K562 (cell line): ENCODE measurements at regions not wholly inside any gene's neighbourhood (a gene's known extent, or its start where the extent isn't known, plus 50 kb on each side); places are given as distances from the start of the nearest gene placed in this dataset.

ENCODE experiments used
- ATAC-seq: fragments of 200-7000 bp; cut with Tn5 transposase; 3 replicates; pipeline ENCODE4 v1.9.1; 2020; ENCODE audit warnings: moderate library complexity
- BruUV-seq: library from RNA; stranded (reverse); fragments of 400-500 nt; replicated peaks from 2 replicates; lab custom pipeline; 2021; lab: Mats Ljungman, UMichigan
- CTCF ChIA-PET: fragments of 300-600 bp; formaldehyde crosslinking; extraction: SDS; loops from one replicate; lab custom pipeline; 2021; ENCODE audit warnings: low intra/inter-chr PET ratio; lab: Yijun Ruan, JAX
- POLR2A ChIA-PET: fragments of 300-600, 350-650 bp; sonication (Branson Sonifier 250); formaldehyde crosslinking; extraction: SDS; loops from one replicate; lab custom pipeline; 2021; ENCODE audit warnings: antibody characterized with exemption, inconsistent platforms; lab: Yijun Ruan, JAX
- DNase-seq, 4 experiments: peaks; one replicate each; pipeline versions ENCODE4 v3.0.0 to v3.0.0-alpha.2; 2011 to 2018; ENCODE audit warnings: low spot score in 3 of 4, mixed read lengths in 3 of 4; ENCODE audit errors: extremely low read depth in 1 of 4
- FAIRE-seq: peaks from 2 replicates; lab custom pipeline; 2011; peaks lifted over from hg19 to GRCh38; lab: Jason Lieb, UNC
- H2AFZ ChIP-seq: 2 replicates; pipeline ENCODE4 v1.6.0; 2011; ENCODE audit warnings: low read depth, low read length, control low read depth, inconsistent platforms
- H3K27ac ChIP-seq: fragments of 200-600 bp; 3 replicates; pipeline ENCODE4 v1.8.0; 2011; ENCODE audit warnings: low read depth, mild to moderate bottlenecking, control low read depth, inconsistent platforms, low read length, moderate library complexity, mixed read lengths; ENCODE audit errors: extremely low read depth
- H3K27me3 ChIP-seq, 2 experiments: fragments of 300-600 bp in 1 of 2; 2 replicates in 1 of 2; 3 replicates in 1 of 2; pipeline versions ENCODE4 v1.6.0 to v1.8.0; 2011; ENCODE audit warnings: inconsistent platforms in 2 of 2, low read length in 2 of 2, mild to moderate bottlenecking in 1 of 2, mixed read lengths in 1 of 2, moderate library complexity in 1 of 2; ENCODE audit not compliant: control insufficient read depth in 2 of 2, insufficient read depth in 2 of 2
- H3K36me3 ChIP-seq: fragments of 300-600 bp; 3 replicates; pipeline ENCODE4 v1.8.0; 2011; ENCODE audit warnings: mild to moderate bottlenecking, low read length, inconsistent platforms; ENCODE audit not compliant: control insufficient read depth, insufficient read depth
- H3K4me1 ChIP-seq, 2 experiments: fragments of 200-600 bp in 1 of 2; replicated peaks in 1 of 2; 2 replicates in 1 of 2; 3 replicates in 1 of 2; pipeline versions ENCODE4 v1.5.1 to v1.8.0; 2011; ENCODE audit warnings: inconsistent platforms in 2 of 2, low read length in 2 of 2, mild to moderate bottlenecking in 1 of 2, mixed read lengths in 1 of 2, moderate library complexity in 1 of 2; ENCODE audit not compliant: control insufficient read depth in 2 of 2, insufficient read depth in 2 of 2
- H3K4me2 ChIP-seq: 2 replicates; pipeline ENCODE4 v1.6.1; 2011; ENCODE audit warnings: low read length, control low read depth, inconsistent platforms, mixed read lengths; ENCODE audit not compliant: insufficient read depth
- H3K4me3 ChIP-seq: fragments of 200-600 bp; sonication (generic), shearing (Covaris generic); 2 replicates; pipeline ENCODE4 v1.5.1; 2016; ENCODE audit warnings: control low read depth, inconsistent platforms
- H3K79me2 ChIP-seq: fragments of 200-600 bp; 3 replicates; pipeline ENCODE4 v1.8.0; 2011; ENCODE audit warnings: low read length, inconsistent platforms; ENCODE audit not compliant: control insufficient read depth, insufficient read depth
- H3K9ac ChIP-seq, 2 experiments: 2 replicates each; pipeline versions ENCODE4 v1.6.0 to v1.6.1; 2011; ENCODE audit warnings: low read depth in 2 of 2, low read length in 2 of 2, control low read depth in 1 of 2, inconsistent platforms in 1 of 2, mild to moderate bottlenecking in 1 of 2, mixed read lengths in 1 of 2; ENCODE audit not compliant: insufficient read depth in 1 of 2
- H3K9me1 ChIP-seq: one replicate; pipeline ENCODE4 v1.6.0; 2011; ENCODE audit warnings: inconsistent platforms, mild to moderate bottlenecking, low read length, moderate library complexity; ENCODE audit not compliant: control insufficient read depth, insufficient read depth
- H3K9me3 ChIP-seq: replicated peaks from 2 replicates; pipeline ENCODE4 v1.5.1; 2011; ENCODE audit warnings: low read depth, low read length, inconsistent platforms; ENCODE audit not compliant: control insufficient read depth, insufficient read depth
- H4K20me1 ChIP-seq: replicated peaks from 2 replicates; pipeline ENCODE4 v1.6.1; 2011; ENCODE audit warnings: low read length, inconsistent platforms, mixed read lengths; ENCODE audit not compliant: control insufficient read depth, insufficient read depth
- CEBPB ChIP-seq: fragments of 450-650 bp; IDR thresholded peaks from 2 replicates; pipeline ENCODE4 v1.6.1; 2016; ENCODE audit warnings: missing genetic modification characterization, missing compliant biosample characterization
- STAT6 ChIP-seq: sonication (generic); formaldehyde crosslinking; IDR thresholded peaks from 2 replicates; pipeline ENCODE4 v1.8.1; 2023; ENCODE audit warnings: mild to moderate bottlenecking, missing genetic modification reagents
- UBTF ChIP-seq, 2 experiments: IDR thresholded peaks; 2 replicates each; pipeline ENCODE4 v1.6.1; 2012; ENCODE audit warnings: improper control_type of control experiment in 2 of 2, low read depth in 2 of 2, low read length in 2 of 2, borderline replicate concordance in 1 of 2
- WGBS: fragments of 100-300 bp; shearing (Covaris generic); methylation state at CpG from one replicate; pipeline ENCODE4 v1.1.6; 2016; ENCODE audit warnings: low coverage, mixed read lengths; ENCODE audit not compliant: insufficient coverage; ENCODE audit errors: missing lambda C conversion rate; 5-methylcytosine and 5-hydroxymethylcytosine counted together
- in situ Hi-C: fragments of 300-500 bp; cut with MboI; formaldehyde crosslinking; loops from 4 replicates; pipeline ENCODE4 v1.15.0; 2018; ENCODE audit warnings: inconsistent platforms, mixed read lengths
- intact Hi-C: fragments of 100-400 bp; cut with micrococcal nuclease; formaldehyde crosslinking; loops from 2 replicates; pipeline ENCODE4 v1.14.2; 2022

GRCh38 chr6:165768961-165769360 lies 105.9 kb upstream of the PDE10A start (continued):
- no peak for TF ChIP-seq UBTF (IDR thresholded peaks at IDR 0.05; ENCODE audit: borderline replicate concordance in 1 of 2, low read depth in 2 of 2, low read length in 2 of 2)

GRCh38 chr6:165767228-165767627 lies 104.2 kb upstream of the PDE10A start:
- DNase-seq (no peak), ATAC-seq (no peak), FAIRE-seq (no peak)
- H3K79me2 ChIP-seq = no peaks in the 10 kb centered on the region
- H3K4me3 ChIP-seq = no peak overlapping the region
- ChIA-PET POLR2A (no interaction called here), CTCF (no interaction called here)
- WGBS = 0% methylated on average over 3 of the region's 3 CpGs
- no peaks in the 10 kb centered on the region for H4K20me1 ChIP-seq
- intact Hi-C loops = no loop called here
- BruUV-seq = no TSS peak
- H3K27me3 ChIP-seq = peaks cover 2 to 4% of the 10 kb centered on the region in 2 experiments; a peak in 1 of 5 replicates
- H2AFZ ChIP-seq = no peak overlapping the region
- H3K4me1 ChIP-seq = no peaks in the 10 kb centered on the region
- in situ Hi-C loops = no loop called here
- no peak overlapping the region for H3K27ac ChIP-seq
- H3K4me2 ChIP-seq = no peak overlapping the region
- H3K9me3 ChIP-seq = no peaks in the 10 kb centered on the region
- H3K9me1 ChIP-seq = no peaks in the 10 kb centered on the region
- TF ChIP-seq CEBPB (tag) (0 out of 2 replicates have a peak, but pooled peaks have one; percentile 26), STAT6 (CRISPR knock-in tag) (no peak)
- H3K36me3 ChIP-seq = no peaks in the 10 kb centered on the region
- no peak overlapping the region for H3K9ac ChIP-seq
